GM12878 (cell line): ENCODE measurements at regions not wholly inside any gene's neighbourhood (a gene's known extent, or its start where the extent isn't known, plus 50 kb on each side); places are given as distances from the start of the nearest gene placed in this dataset.

ENCODE experiments used
- ASH2L ChIP-seq: fragments of 300-600, 200-600 bp; sonication (generic); IDR thresholded peaks from 2 replicates; pipeline ENCODE4 v1.6.1; 2017; ENCODE audit warnings: low read depth, mild to moderate bottlenecking, borderline replicate concordance
- ATF7 ChIP-seq: fragments of 450-650 bp; IDR thresholded peaks from 2 replicates; pipeline ENCODE4 v1.6.1; 2016; ENCODE audit warnings: low read depth, mild to moderate bottlenecking
- BCL11A ChIP-seq: IDR thresholded peaks from 2 replicates; pipeline ENCODE4 v1.6.1; 2011; ENCODE audit warnings: low read depth, low read length
- CBX3 ChIP-seq: fragments of 200-600 bp; sonication (generic); IDR thresholded peaks from 2 replicates; pipeline ENCODE4 v1.6.1; 2016; ENCODE audit warnings: low read depth, borderline replicate concordance
- CBX5 ChIP-seq: sonication (generic); IDR thresholded peaks from 2 replicates; pipeline ENCODE4 v1.6.1; 2016; ENCODE audit warnings: low read depth, moderate library complexity, mild to moderate bottlenecking, inconsistent platforms
- FOXM1 ChIP-seq: IDR thresholded peaks from 2 replicates; pipeline ENCODE4 v1.6.1; 2012; ENCODE audit warnings: low read depth, mild to moderate bottlenecking, inconsistent platforms, low read length, moderate library complexity
- GATAD2B ChIP-seq: fragments of 450-650 bp; conservative IDR thresholded peaks from 2 replicates; pipeline ENCODE4 v1.6.1; 2017; ENCODE audit warnings: low read depth, mild to moderate bottlenecking, moderate library complexity
- IKZF2 ChIP-seq, 2 experiments: fragments of 450-650 bp; IDR thresholded peaks; 2 replicates each; pipeline ENCODE4 v1.6.1; 2017; ENCODE audit warnings: mild to moderate bottlenecking in 2 of 2, moderate library complexity in 2 of 2
- JUND ChIP-seq: IDR thresholded peaks from 2 replicates; pipeline ENCODE4 v1.6.1; 2012; ENCODE audit warnings: low read depth, mild to moderate bottlenecking, low read length, improper control_type of control experiment, moderate library complexity
- NFYA ChIP-seq: IDR thresholded peaks from 2 replicates; pipeline ENCODE4 v1.6.1; 2011; ENCODE audit warnings: low read depth, mild to moderate bottlenecking, low read length, improper control_type of control experiment, borderline replicate concordance
- NFYB ChIP-seq: IDR thresholded peaks from 2 replicates; pipeline ENCODE4 v1.6.1; 2011; ENCODE audit warnings: low read depth, mild to moderate bottlenecking, low read length, improper control_type of control experiment, moderate library complexity; ENCODE audit not compliant: insufficient read depth
- PAX8 ChIP-seq: fragments of 450-650 bp; IDR thresholded peaks from 2 replicates; pipeline ENCODE4 v1.6.1; 2017; ENCODE audit warnings: mild to moderate bottlenecking, moderate library complexity
- PKNOX1 ChIP-seq: fragments of 450-650 bp; IDR thresholded peaks from 2 replicates; pipeline ENCODE4 v1.6.1; 2016; ENCODE audit warnings: mild to moderate bottlenecking
- RB1 ChIP-seq: fragments of 450-650 bp; formaldehyde crosslinking; IDR thresholded peaks from 2 replicates; pipeline ENCODE4 v1.6.1; 2017; ENCODE audit warnings: mild to moderate bottlenecking, borderline replicate concordance
- RCOR1 ChIP-seq: conservative IDR thresholded peaks from 2 replicates; pipeline ENCODE4 v1.6.1; 2012; ENCODE audit warnings: low read depth, low read length, improper control_type of control experiment
- REST ChIP-seq: IDR thresholded peaks from 2 replicates; pipeline ENCODE4 v1.6.1; 2012; ENCODE audit warnings: mild to moderate bottlenecking, low read depth, low read length
- RUNX3 ChIP-seq: IDR thresholded peaks from 2 replicates; pipeline ENCODE4 v1.6.1; 2012; ENCODE audit warnings: low read length, inconsistent platforms
- SREBF1 ChIP-seq: IDR thresholded peaks from 2 replicates; pipeline ENCODE4 v1.6.1; 2012; ENCODE audit warnings: mild to moderate bottlenecking, low read length
- SRF ChIP-seq, 2 experiments: IDR thresholded peaks; 2 replicates each; pipeline ENCODE4 v1.6.1; 2011; ENCODE audit warnings: low read depth in 2 of 2, low read length in 2 of 2, mild to moderate bottlenecking in 1 of 2, moderate library complexity in 1 of 2
- TAF1 ChIP-seq: IDR thresholded peaks from 2 replicates; pipeline ENCODE4 v1.6.1; 2011; ENCODE audit warnings: mild to moderate bottlenecking, low read depth, low read length, borderline replicate concordance
- TARDBP ChIP-seq: IDR thresholded peaks from 2 replicates; pipeline ENCODE4 v1.6.1; 2016; ENCODE audit warnings: borderline replicate concordance
- TCF12 ChIP-seq: IDR thresholded peaks from 2 replicates; pipeline ENCODE4 v1.6.1; 2011; ENCODE audit warnings: low read depth, mild to moderate bottlenecking, low read length
- WRNIP1 ChIP-seq: IDR thresholded peaks from 2 replicates; pipeline ENCODE4 v1.6.1; 2011; ENCODE audit warnings: low read depth, low read length, improper control_type of control experiment, borderline replicate concordance
- ZNF687 ChIP-seq: fragments of 450-650 bp; IDR thresholded peaks from 2 replicates; pipeline ENCODE4 v1.6.1; 2017; ENCODE audit warnings: mild to moderate bottlenecking, moderate library complexity
- ZSCAN29 ChIP-seq: fragments of 450-650 bp; IDR thresholded peaks from 2 replicates; pipeline ENCODE4 v1.6.1; 2017; ENCODE audit warnings: mild to moderate bottlenecking, moderate library complexity

GRCh38 chr12:65756956-65757511 is 67.2 kb upstream of the HMGA2 start (continued):
- TF ChIP-seq ASH2L (no peak; the same call in 1 of the 2 replicates), FOXM1 (peak; percentile 94), RB1 (no peak), TARDBP (no peak), WRNIP1 (no peak), ATF7 (peak; percentile 73; the same call in 1 of the 2 replicates), PAX8 (no peak), SREBF1 (no peak), SRF (IDR thresholded peaks at IDR 0.05; ENCODE audit: low read depth in 2 of 2, low read length in 2 of 2) (peak in 1 of 2 experiments; percentile 65; a peak in 1 of 4 replicates), JUND (peak; percentile 68; the same call in 1 of the 2 replicates), TAF1 (no peak), GATAD2B (no peak), CBX5 (peak; percentile 94), IKZF2 (IDR thresholded peaks at IDR 0.05) (peak; percentile 68 to 86), RUNX3 (peak; percentile 93), TCF12 (peak; percentile 72), PKNOX1 (no peak; the same call in 1 of the 2 replicates), BCL11A (peak; percentile 82; the same call in 1 of the 2 replicates), NFYA (no peak), CBX3 (no peak), REST (no peak), ZNF687 (no peak), ZSCAN29 (no peak), NFYB (no peak), RCOR1 (no peak)
